H9 (cell line): ENCODE measurements at regions not wholly inside any gene's neighbourhood (a gene's known extent, or its start where the extent isn't known, plus 50 kb on each side); places are given as distances from the start of the nearest gene placed in this dataset.

ENCODE experiments used
- DNase-seq: peaks from one replicate; pipeline ENCODE4 v3.0.0-alpha.2; 2017
- H2AFZ ChIP-seq: one replicate; pipeline ENCODE4 v1.6.1; 2013; ENCODE audit warnings: mild to moderate bottlenecking, low read length, control low read depth, moderate library complexity
- H2AK5ac ChIP-seq: 2 replicates; pipeline ENCODE4 v1.6.1; 2013; ENCODE audit warnings: low read length, control low read depth, mixed read lengths; ENCODE audit not compliant: insufficient read length
- H2BK120ac ChIP-seq: one replicate; pipeline ENCODE4 v1.6.1; 2013; ENCODE audit warnings: low read depth, mild to moderate bottlenecking, low read length, control low read depth, inconsistent platforms; ENCODE audit not compliant: poor library complexity, severe bottlenecking
- H2BK12ac ChIP-seq: 2 replicates; pipeline ENCODE4 v1.6.1; 2013; ENCODE audit warnings: low read length, control low read depth, mixed read lengths, low read depth; ENCODE audit not compliant: insufficient read length
- H2BK15ac ChIP-seq: 2 replicates; pipeline ENCODE4 v1.6.1; 2013; ENCODE audit warnings: low read depth, low read length, control low read depth
- H2BK20ac ChIP-seq: one replicate; pipeline ENCODE4 v1.6.1; 2013; ENCODE audit warnings: low read depth, mild to moderate bottlenecking, low read length, control low read depth, inconsistent platforms; ENCODE audit not compliant: poor library complexity, severe bottlenecking
- H2BK5ac ChIP-seq: 2 replicates; pipeline ENCODE4 v1.6.1; 2013; ENCODE audit warnings: low read length, control low read depth, mixed read lengths; ENCODE audit not compliant: insufficient read length
- H3K14ac ChIP-seq: 2 replicates; pipeline ENCODE4 v1.6.1; 2013; ENCODE audit warnings: low read length, control low read depth; ENCODE audit not compliant: insufficient read depth
- H3K18ac ChIP-seq: 2 replicates; pipeline ENCODE4 v1.6.1; 2013; ENCODE audit warnings: low read depth, mild to moderate bottlenecking, mixed read lengths, low read length, control low read depth; ENCODE audit not compliant: insufficient read length
- H3K23ac ChIP-seq: 2 replicates; pipeline ENCODE4 v1.6.1; 2013; ENCODE audit warnings: low read length, control low read depth, mixed read lengths, low read depth; ENCODE audit not compliant: insufficient read length
- H3K23me2 ChIP-seq: 2 replicates; pipeline ENCODE4 v1.6.1; 2013; ENCODE audit warnings: low read depth, mild to moderate bottlenecking, mixed read lengths, low read length, control low read depth; ENCODE audit not compliant: insufficient read length, poor library complexity, severe bottlenecking
- H3K27ac ChIP-seq: 2 replicates; pipeline ENCODE4 v1.5.1; 2013; ENCODE audit warnings: low read length, control low read depth, mixed read lengths, low read depth; ENCODE audit not compliant: insufficient read length
- H3K27me3 ChIP-seq: 2 replicates; pipeline ENCODE4 v1.6.1; 2013; ENCODE audit warnings: low read length, control low read depth, inconsistent platforms; ENCODE audit not compliant: insufficient read depth
- H3K4ac ChIP-seq: 2 replicates; pipeline ENCODE4 v1.6.1; 2013; ENCODE audit warnings: low read depth, mild to moderate bottlenecking, control low read depth, inconsistent platforms, low read length, moderate library complexity
- H3K4me1 ChIP-seq: 2 replicates; pipeline ENCODE4 v1.6.1; 2013; ENCODE audit warnings: low read length, control low read depth, inconsistent platforms; ENCODE audit not compliant: insufficient read depth
- H3K4me2 ChIP-seq: 2 replicates; pipeline ENCODE4 v1.6.1; 2013; ENCODE audit warnings: low read length, control low read depth, mixed read lengths; ENCODE audit not compliant: insufficient read length, insufficient read depth
- H3K56ac ChIP-seq: 2 replicates; pipeline ENCODE4 v1.6.1; 2013; ENCODE audit warnings: low read depth, mild to moderate bottlenecking, mixed read lengths, low read length, control low read depth; ENCODE audit not compliant: insufficient read length
- H3K79me1 ChIP-seq: 2 replicates; pipeline ENCODE4 v1.6.1; 2013; ENCODE audit warnings: low read depth, mild to moderate bottlenecking, moderate library complexity, low read length, control low read depth, inconsistent platforms; ENCODE audit not compliant: insufficient read depth, poor library complexity, severe bottlenecking
- H3K79me2 ChIP-seq: 2 replicates; pipeline ENCODE4 v1.6.1; 2013; ENCODE audit warnings: low read length, control low read depth, inconsistent platforms; ENCODE audit not compliant: insufficient read depth
- H3K9ac ChIP-seq: 2 replicates; pipeline ENCODE4 v1.6.1; 2013; ENCODE audit warnings: low read length, control low read depth, mixed read lengths; ENCODE audit not compliant: insufficient read length; ENCODE audit errors: extremely low read depth
- H3K9me3 ChIP-seq: one replicate; pipeline ENCODE4 v1.6.1; 2013; ENCODE audit warnings: low read depth, low read length, inconsistent platforms; ENCODE audit not compliant: control insufficient read depth
- H3T11ph ChIP-seq: one replicate; pipeline ENCODE4 v1.6.1; 2013; ENCODE audit warnings: mild to moderate bottlenecking, low read length, control low read depth, inconsistent platforms
- H4K20me1 ChIP-seq: one replicate; pipeline ENCODE4 v1.6.1; 2013; ENCODE audit not compliant: control insufficient read depth, insufficient read length, insufficient read depth
- H4K5ac ChIP-seq: 2 replicates; pipeline ENCODE4 v1.6.1; 2013; ENCODE audit warnings: low read depth, mild to moderate bottlenecking, mixed read lengths, low read length, control low read depth; ENCODE audit not compliant: insufficient read length
- H4K8ac ChIP-seq: replicated peaks from 2 replicates; pipeline ENCODE4 v1.6.1; 2013; ENCODE audit warnings: low read length, control low read depth, mixed read lengths, low read depth; ENCODE audit not compliant: insufficient read length
- H4K91ac ChIP-seq: 2 replicates; pipeline ENCODE4 v1.6.1; 2013; ENCODE audit warnings: low read depth, mild to moderate bottlenecking, moderate library complexity, mixed read lengths, low read length, control low read depth; ENCODE audit not compliant: insufficient read length
- H3K27ac Mint-ChIP-seq, 3 experiments: 2 replicates in 2 of 3; 3 replicates in 1 of 3; pipeline ENCODE4 v1.8.0; 2020 to 2021; ENCODE audit warnings: mixed read lengths in 3 of 3, mild to moderate bottlenecking in 1 of 3, moderate library complexity in 1 of 3
- H3K27me3 Mint-ChIP-seq: 2 replicates; pipeline ENCODE4 v1.8.0; 2021; ENCODE audit warnings: low read depth, mild to moderate bottlenecking, moderate library complexity, mixed read lengths
- H3K36me3 Mint-ChIP-seq, 3 experiments: 2 replicates in 2 of 3; 3 replicates in 1 of 3; pipeline ENCODE4 v1.8.0; 2020 to 2021; ENCODE audit warnings: low read depth in 3 of 3, mixed read lengths in 3 of 3; ENCODE audit not compliant: insufficient read depth in 1 of 3
- H3K4me1 Mint-ChIP-seq, 2 experiments: 2 replicates each; pipeline ENCODE4 v1.8.0; 2020; ENCODE audit warnings: mixed read lengths in 2 of 2
- H3K4me3 Mint-ChIP-seq, 2 experiments: 2 replicates in 1 of 2; 3 replicates in 1 of 2; pipeline ENCODE4 v1.8.0; 2020 to 2021; ENCODE audit warnings: mild to moderate bottlenecking in 2 of 2, mixed read lengths in 2 of 2, moderate library complexity in 1 of 2
- H3K9me3 Mint-ChIP-seq, 2 experiments: 2 replicates in 1 of 2; 3 replicates in 1 of 2; pipeline ENCODE4 v1.8.0; 2020; ENCODE audit warnings: mild to moderate bottlenecking in 2 of 2, mixed read lengths in 2 of 2, moderate library complexity in 1 of 2
- CTCF ChIP-seq: fragments of 200-600 bp; sonication (generic); conservative IDR thresholded peaks from 3 replicates; pipeline ENCODE4 v1.8.0; 2021; ENCODE audit warnings: antibody characterized with exemption, mild to moderate bottlenecking
- WGBS: extraction: QIAGEN DNeasy Blood & Tissue Kit; methylation state at CpG from one replicate; pipeline ENCODE4 v1.1.7; 2013; ENCODE audit warnings: missing lambda C conversion rate, low lambda C conversion rate, mixed read lengths; ENCODE audit not compliant: insufficient read length; ENCODE audit errors: extremely low coverage; 5-methylcytosine and 5-hydroxymethylcytosine counted together

- H4K20me1 ChIP-seq: peaks cover 3% of the 10 kb centered on the region
- H3K9ac ChIP-seq: no peak overlapping the region
- no peak overlapping the region for H3T11ph ChIP-seq
- Mint-ChIP-seq H3K9me3 (no peaks in the 10 kb centered on the region), H3K4me1 (peaks cover 32 to 57% of the 10 kb centered on the region in 2 experiments), H3K27ac (no peak overlapping the region; a peak in 2 of 7 replicates), H3K36me3 (peaks cover 0 to 6% (median 5%) of the 10 kb centered on the region in 3 experiments; a peak in 1 of 7 replicates), H3K4me3 (no peak overlapping the region), H3K27me3 (peaks cover 5% of the 10 kb centered on the region; the same call in 1 of the 2 replicates)
- no peaks in the 10 kb centered on the region for H3K9me3 ChIP-seq
- H2AFZ ChIP-seq: no peak overlapping the region
- no peak overlapping the region for H4K8ac ChIP-seq
- no peak overlapping the region for H3K27ac ChIP-seq
- no peak overlapping the region for H2BK20ac ChIP-seq
- H3K18ac ChIP-seq: no peak overlapping the region
- no peak for TF ChIP-seq CTCF
- no peak overlapping the region for H4K91ac ChIP-seq
- H2BK15ac ChIP-seq: no peak overlapping the region
- no peaks in the 10 kb centered on the region for H3K79me2 ChIP-seq
- H3K56ac ChIP-seq: no peak overlapping the region
- no peaks in the 10 kb centered on the region for H3K27me3 ChIP-seq
- H3K4me1 ChIP-seq: no peaks in the 10 kb centered on the region
- no peak overlapping the region for H2BK120ac ChIP-seq
- WGBS: no CpG with 5 or more reads among the region's 5 CpGs
- no peak overlapping the region for H3K14ac ChIP-seq
- no peak overlapping the region for H2AK5ac ChIP-seq
- no peak overlapping the region for H2BK12ac ChIP-seq
- H3K23ac ChIP-seq: no peak overlapping the region
- H2BK5ac ChIP-seq: no peak overlapping the region
- H3K23me2 ChIP-seq: no peaks in the 10 kb centered on the region
- no peak overlapping the region for H3K4ac ChIP-seq
- no peaks in the 10 kb centered on the region for H3K79me1 ChIP-seq
- no peak for DNase-seq
- no peak overlapping the region for H3K4me2 ChIP-seq
- no peak overlapping the region for H4K5ac ChIP-seq
These were observed 161.2 kb upstream of the MYL2 start for GRCh38 chr12:111081600-111081999.
